SU-DHL-6 (cell line): ENCODE measurements at regions not wholly inside any gene's neighbourhood (a gene's known extent, or its start where the extent isn't known, plus 50 kb on each side); places are given as distances from the start of the nearest gene placed in this dataset.

ENCODE experiments used
- CTCF ChIP-seq: fragments of 200-600 bp; sonication (generic); IDR thresholded peaks from one replicate; pipeline ENCODE4 v1.5.1; 2017; ENCODE audit warnings: antibody characterized with exemption, mild to moderate bottlenecking, low read length, moderate library complexity; ENCODE audit not compliant: insufficient read depth, poor library complexity, severe bottlenecking
- EZH2phosphoT487 ChIP-seq: fragments of 200-600 bp; sonication (generic), shearing (Covaris generic); conservative IDR thresholded peaks from 2 replicates; pipeline ENCODE4 v1.6.1; 2018; ENCODE audit warnings: mild to moderate bottlenecking, antibody characterized with exemption, low read length, moderate library complexity, mixed read lengths

GRCh38 chr6:114739656-114740055 is 396.8 kb upstream of the HS3ST5 start:
- TF ChIP-seq CTCF = no peak
- no peak for TF ChIP-seq EZH2phosphoT487
